GM23248 (cell line): ENCODE measurements at regions not wholly inside any gene's neighbourhood (a gene's known extent, or its start where the extent isn't known, plus 50 kb on each side); places are given as distances from the start of the nearest gene placed in this dataset.

Experiments used
- DNase-seq: peaks from one replicate; pipeline ENCODE4 v3.0.0-alpha.2; 2015
- H2AFZ ChIP-seq: fragments of 200-600 bp; sonication (generic); 2 replicates; pipeline ENCODE4 v1.6.1; 2016; ENCODE audit warnings: antibody characterized with exemption
- H3F3A ChIP-seq: fragments of 200-600 bp; sonication (generic); 2 replicates; pipeline ENCODE4 v1.6.1; 2016; ENCODE audit warnings: mild to moderate bottlenecking, antibody characterized with exemption, mixed run types; ENCODE audit not compliant: insufficient read depth
- H3K27ac ChIP-seq: fragments of 200-600 bp; sonication (generic); 2 replicates; pipeline ENCODE4 v1.5.1; 2016; ENCODE audit warnings: mild to moderate bottlenecking
- H3K27me3 ChIP-seq: fragments of 200-600 bp; sonication (generic); replicated peaks from 2 replicates; pipeline ENCODE4 v1.6.1; 2016; ENCODE audit warnings: mild to moderate bottlenecking; ENCODE audit not compliant: insufficient read depth
- H3K36me3 ChIP-seq: fragments of 200-600 bp; sonication (generic); 2 replicates; pipeline ENCODE4 v1.6.1; 2016; ENCODE audit warnings: low read depth, mild to moderate bottlenecking
- H3K4me1 ChIP-seq: fragments of 200-600 bp; sonication (generic); 2 replicates; pipeline ENCODE4 v1.6.1; 2016; ENCODE audit warnings: mild to moderate bottlenecking; ENCODE audit not compliant: insufficient read depth
- H3K4me2 ChIP-seq: fragments of 200-600 bp; sonication (generic); one replicate; pipeline ENCODE4 v1.6.1; 2016; ENCODE audit warnings: mild to moderate bottlenecking; ENCODE audit not compliant: unreplicated experiment
- H3K4me3 ChIP-seq: fragments of 200-600 bp; sonication (generic); 2 replicates; pipeline ENCODE4 v1.5.1; 2016; ENCODE audit warnings: mild to moderate bottlenecking
- H3K79me2 ChIP-seq: fragments of 200-600 bp; sonication (generic); 2 replicates; pipeline ENCODE4 v1.6.1; 2016; ENCODE audit warnings: mild to moderate bottlenecking; ENCODE audit not compliant: insufficient read depth
- H3K9ac ChIP-seq: fragments of 200-600 bp; sonication (generic); 2 replicates; pipeline ENCODE4 v1.6.1; 2016; ENCODE audit warnings: mild to moderate bottlenecking
- H3K9me2 ChIP-seq: fragments of 200-600 bp; sonication (generic); 2 replicates; pipeline ENCODE4 v1.6.1; 2016; ENCODE audit warnings: mixed run types, mild to moderate bottlenecking, moderate library complexity; ENCODE audit not compliant: insufficient read depth
- H3K9me3 ChIP-seq: fragments of 200-600 bp; sonication (generic); one replicate; pipeline ENCODE4 v1.6.1; 2017; ENCODE audit warnings: low read depth
- H4K20me1 ChIP-seq: fragments of 200-600 bp; sonication (generic); 2 replicates; pipeline ENCODE4 v1.6.0; 2016; ENCODE audit not compliant: insufficient read depth
- EZH2 ChIP-seq: fragments of 200-600 bp; sonication (generic); IDR thresholded peaks from 2 replicates; pipeline ENCODE4 v1.6.1; 2018; ENCODE audit warnings: antibody characterized with exemption, mild to moderate bottlenecking; ENCODE audit not compliant: insufficient read depth, poor library complexity, severe bottlenecking
- EZH2phosphoT487 ChIP-seq: fragments of 200-600 bp; sonication (generic); IDR thresholded peaks from 2 replicates; pipeline ENCODE4 v1.6.1; 2018; ENCODE audit warnings: antibody characterized with exemption, moderate library complexity, mild to moderate bottlenecking, low read depth; ENCODE audit not compliant: insufficient read depth
- WGBS, 2 experiments: methylation state at CpG; one replicate each; pipeline ENCODE4 v1.1.6; 2015 to 2017; ENCODE audit warnings: low lambda C conversion rate in 2 of 2, low coverage in 1 of 2; ENCODE audit errors: missing lambda C conversion rate in 2 of 2; 5-methylcytosine and 5-hydroxymethylcytosine counted together
- in situ Hi-C: fragments of 300-500 bp; cut with MboI; formaldehyde crosslinking; loops from 2 replicates; pipeline ENCODE4 v1.15.0; 2020

GRCh38 chr4:182124359-182124758 is 118.8 kb upstream of the TENM3 start:
- TF ChIP-seq EZH2: no peak
- no peak for TF ChIP-seq EZH2phosphoT487
- no peaks in the 10 kb centered on the region for H3K4me1 ChIP-seq
- 35 to 44% methylated on average over 7 of the region's 7 CpGs for WGBS, 2 experiments
- no peaks in the 10 kb centered on the region for H3K27me3 ChIP-seq
- H3K27ac ChIP-seq: no peak overlapping the region
- H3K4me2 ChIP-seq: no peak overlapping the region
- no peaks in the 10 kb centered on the region for H3K36me3 ChIP-seq
- no peak overlapping the region for H3K4me3 ChIP-seq
- no peaks in the 10 kb centered on the region for H3K9me2 ChIP-seq
- no peaks in the 10 kb centered on the region for H4K20me1 ChIP-seq
- H3K79me2 ChIP-seq: no peaks in the 10 kb centered on the region
- DNase-seq: no peak
- H3F3A ChIP-seq: no peaks in the 10 kb centered on the region
- no peaks in the 10 kb centered on the region for H3K9me3 ChIP-seq
- no peak overlapping the region for H3K9ac ChIP-seq
- H2AFZ ChIP-seq: no peak overlapping the region
- in situ Hi-C loops: no loop called here

DNA sequence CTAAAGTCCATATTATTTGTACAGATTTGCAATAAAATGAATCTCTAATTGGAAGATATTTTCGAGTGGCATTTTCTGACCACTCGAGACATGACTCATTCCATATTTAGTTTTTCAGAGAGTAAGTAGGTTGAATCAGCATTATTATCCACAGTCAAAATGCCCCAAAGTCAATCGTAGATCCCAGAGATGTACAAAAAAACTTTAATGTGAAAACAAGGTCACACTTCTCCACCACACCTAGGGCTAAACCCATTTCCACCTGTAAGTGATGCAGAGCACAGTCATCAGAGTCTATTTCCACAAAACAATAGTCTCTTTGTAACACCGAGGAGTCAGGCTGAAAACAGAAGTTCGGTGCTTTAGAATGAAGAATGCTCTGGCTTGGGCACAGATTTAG is 117.1 kb upstream of the TENM3 start:
- H3K4me3 ChIP-seq: no peak overlapping the region

DNA sequence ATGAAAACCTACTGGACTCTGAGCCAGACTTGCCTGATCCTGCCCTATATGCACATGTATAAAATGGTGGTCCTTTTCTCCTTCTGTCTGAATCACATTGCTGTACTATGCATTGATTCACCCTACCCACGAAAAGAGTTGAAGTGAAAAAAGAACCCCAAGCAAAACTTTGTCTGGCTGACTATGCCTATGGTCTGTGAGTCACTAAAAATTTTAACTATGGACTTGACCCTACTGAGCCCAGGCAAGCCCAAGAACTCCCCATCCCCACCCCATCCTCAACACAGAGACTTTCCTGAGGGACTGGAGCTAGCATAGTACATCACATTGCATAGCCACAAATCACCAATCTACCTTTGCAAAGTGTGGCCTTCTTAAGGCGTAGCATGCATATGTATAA is 116.6 kb upstream of the TENM3 start:
- H3K27me3 ChIP-seq: no peaks in the 10 kb centered on the region
- H4K20me1 ChIP-seq: no peaks in the 10 kb centered on the region
- no peaks in the 10 kb centered on the region for H3F3A ChIP-seq
- no peaks in the 10 kb centered on the region for H3K4me1 ChIP-seq
- no peak for DNase-seq
- no peak overlapping the region for H3K9ac ChIP-seq
- WGBS, 2 experiments: 13 to 21% methylated on average over 2 of the region's 2 CpGs
- H3K36me3 ChIP-seq: no peaks in the 10 kb centered on the region
- in situ Hi-C loops: no loop called here
- no peaks in the 10 kb centered on the region for H3K9me3 ChIP-seq
- no peaks in the 10 kb centered on the region for H3K9me2 ChIP-seq
- no peak overlapping the region for H3K4me2 ChIP-seq
- H3K79me2 ChIP-seq: no peaks in the 10 kb centered on the region
- H2AFZ ChIP-seq: no peak overlapping the region
- no peak overlapping the region for H3K27ac ChIP-seq
- H3K4me3 ChIP-seq: no peak overlapping the region
- no peak for TF ChIP-seq EZH2phosphoT487
- no peak for TF ChIP-seq EZH2

More for the DNA sequence above, 117.1 kb upstream of the TENM3 start:
- Histone ChIP-seq H3K79me2 (no peaks in the 10 kb centered on the region), H3K4me1 (no peaks in the 10 kb centered on the region), H3K9ac (no peak overlapping the region), H2AFZ (no peak overlapping the region), H3K27me3 (no peaks in the 10 kb centered on the region), H3K36me3 (no peaks in the 10 kb centered on the region), H3K9me3 (no peaks in the 10 kb centered on the region), H3K27ac (no peak overlapping the region), H4K20me1 (no peaks in the 10 kb centered on the region), H3K9me2 (no peaks in the 10 kb centered on the region), H3F3A (no peaks in the 10 kb centered on the region), H3K4me2 (no peak overlapping the region)
- 26 to 28% methylated on average over 5 of the region's 5 CpGs for WGBS, 2 experiments
- TF ChIP-seq EZH2: no peak
- in situ Hi-C loops: no loop called here
- DNase-seq: no peak

GRCh38 chr4:182133033-182133432 is 110.2 kb upstream of the TENM3 start:
- H3K4me2 ChIP-seq: no peak overlapping the region
- H3K36me3 ChIP-seq: no peaks in the 10 kb centered on the region
- H3K9me3 ChIP-seq: no peaks in the 10 kb centered on the region
- H3K4me3 ChIP-seq: no peak overlapping the region
- no peaks in the 10 kb centered on the region for H3K79me2 ChIP-seq
- no peaks in the 10 kb centered on the region for H3K9me2 ChIP-seq
- 19 to 24% methylated on average over 3 of the region's 3 CpGs for WGBS, 2 experiments
- no peaks in the 10 kb centered on the region for H3K4me1 ChIP-seq
- no peak overlapping the region for H2AFZ ChIP-seq
- no peaks in the 10 kb centered on the region for H4K20me1 ChIP-seq
- no peak for DNase-seq
- in situ Hi-C loops: no loop called here
- H3K27me3 ChIP-seq: no peaks in the 10 kb centered on the region
- H3K27ac ChIP-seq: no peak overlapping the region
- TF ChIP-seq EZH2 (no peak), EZH2phosphoT487 (no peak)
- no peak overlapping the region for H3K9ac ChIP-seq
- no peaks in the 10 kb centered on the region for H3F3A ChIP-seq

- Histone ChIP-seq H3K4me1 (no peaks in the 10 kb centered on the region), H2AFZ (no peak overlapping the region), H3F3A (no peaks in the 10 kb centered on the region), H3K27ac (no peak overlapping the region), H3K9me3 (no peaks in the 10 kb centered on the region), H3K79me2 (no peaks in the 10 kb centered on the region), H3K4me3 (no peak overlapping the region), H3K27me3 (no peaks in the 10 kb centered on the region; the same call in 1 of the 2 replicates), H3K9ac (no peak overlapping the region), H4K20me1 (no peaks in the 10 kb centered on the region), H3K36me3 (no peaks in the 10 kb centered on the region), H3K9me2 (no peaks in the 10 kb centered on the region), H3K4me2 (no peak overlapping the region)
- in situ Hi-C loops: no loop called here
- TF ChIP-seq EZH2 (no peak), EZH2phosphoT487 (no peak)
- no peak for DNase-seq
Measured at GRCh38 chr4:182134261-182134660, 108.9 kb upstream of the TENM3 start.
